Stimulated activated memory B cell treated with anti-CD40 and anti-IgM and Interleukin-4, amounts not matched to agents 10 μg/mL and 1 μg/mL and 100 μg/mL, for 72 hours (primary cell): ENCODE measurements at regions not wholly inside any gene's neighbourhood (a gene's known extent, or its start where the extent isn't known, plus 50 kb on each side); places are given as distances from the start of the nearest gene placed in this dataset.

Experiments used
- ATAC-seq: fragments of 150-1000 bp; cut with Tn5 transposase; 2 replicates; pipeline ENCODE4 v1.10.0; 2021
- H3K27ac Mint-ChIP-seq: one replicate; pipeline ENCODE4 v1.8.0; 2022; ENCODE audit warnings: mild to moderate bottlenecking, mixed read lengths
- H3K27me3 Mint-ChIP-seq: one replicate; pipeline ENCODE4 v1.8.0; 2022; ENCODE audit warnings: mixed read lengths
- H3K36me3 Mint-ChIP-seq: one replicate; pipeline ENCODE4 v1.8.0; 2022; ENCODE audit warnings: mixed read lengths
- H3K4me1 Mint-ChIP-seq: one replicate; pipeline ENCODE4 v1.8.0; 2022; ENCODE audit warnings: mixed read lengths
- H3K4me3 Mint-ChIP-seq: one replicate; pipeline ENCODE4 v1.8.0; 2022; ENCODE audit warnings: mild to moderate bottlenecking, moderate library complexity, mixed read lengths
- H3K9me3 Mint-ChIP-seq: one replicate; pipeline ENCODE4 v1.8.0; 2022; ENCODE audit warnings: mixed read lengths

DNA sequence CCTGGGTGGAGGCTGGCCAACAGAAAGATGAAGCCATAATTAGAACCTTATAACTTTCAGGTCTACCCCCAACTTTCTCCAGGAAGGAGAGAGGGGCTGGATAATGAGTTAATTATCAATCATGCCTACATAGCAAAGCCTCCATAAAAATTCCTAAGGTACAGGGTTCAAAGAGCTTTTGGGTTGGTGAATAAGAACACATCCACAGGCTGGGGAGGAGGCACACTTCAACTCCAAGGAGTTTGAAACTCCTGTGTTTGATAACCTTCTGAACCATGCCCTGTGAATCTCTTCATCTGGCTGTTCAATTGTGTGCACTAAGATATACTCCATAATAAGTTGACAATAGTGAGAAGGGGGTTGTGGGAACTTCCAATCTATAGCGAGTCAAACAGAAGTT, 552.3 kb downstream of the TDRD15 start:
- no peak overlapping the region for H3K4me3 Mint-ChIP-seq
- no peak for ATAC-seq
- H3K27ac Mint-ChIP-seq: no peak overlapping the region
- peaks cover 3% of the 10 kb centered on the region for H3K9me3 Mint-ChIP-seq
- no peaks in the 10 kb centered on the region for H3K27me3 Mint-ChIP-seq
- H3K4me1 Mint-ChIP-seq: no peaks in the 10 kb centered on the region
- H3K36me3 Mint-ChIP-seq: no peaks in the 10 kb centered on the region

DNA sequence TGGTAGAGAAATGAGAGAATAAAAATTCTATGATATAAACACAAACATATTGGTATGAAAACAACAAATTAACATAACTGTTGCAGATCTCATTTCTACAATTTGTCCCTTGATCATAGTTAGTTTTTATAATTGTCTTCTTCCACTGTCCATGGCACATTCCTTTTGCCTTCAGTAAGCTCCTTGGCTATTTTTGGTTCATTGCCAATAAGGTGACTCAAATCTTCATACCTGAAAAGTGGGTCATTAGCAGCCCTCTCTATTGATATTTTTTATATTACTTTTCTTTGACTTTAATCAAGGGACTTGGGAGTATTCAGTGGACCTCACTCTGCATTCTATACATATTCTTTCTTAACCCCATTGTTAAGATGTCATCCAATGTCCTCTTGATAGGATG, 552.9 kb downstream of the TDRD15 start:
- no peak overlapping the region for H3K4me3 Mint-ChIP-seq
- H3K4me1 Mint-ChIP-seq: no peaks in the 10 kb centered on the region
- ATAC-seq: no peak
- H3K27ac Mint-ChIP-seq: no peak overlapping the region
- H3K36me3 Mint-ChIP-seq: no peaks in the 10 kb centered on the region
- H3K9me3 Mint-ChIP-seq: peaks cover 3% of the 10 kb centered on the region
- no peaks in the 10 kb centered on the region for H3K27me3 Mint-ChIP-seq

- Mint-ChIP-seq H3K9me3 (peaks cover 7% of the 10 kb centered on the region), H3K27me3 (no peaks in the 10 kb centered on the region), H3K27ac (no peak overlapping the region)
These were observed 560.1 kb downstream of the TDRD15 start for GRCh38 chr2:21683838-21684237.

GRCh38 chr2:21687589-21687988, 563.8 kb downstream of the TDRD15 start:
- no peaks in the 10 kb centered on the region for H3K36me3 Mint-ChIP-seq
- H3K27ac Mint-ChIP-seq: no peak overlapping the region
- peaks cover 2% of the 10 kb centered on the region for H3K9me3 Mint-ChIP-seq
- H3K4me1 Mint-ChIP-seq: no peaks in the 10 kb centered on the region
- no peaks in the 10 kb centered on the region for H3K27me3 Mint-ChIP-seq
- no peak for ATAC-seq
- H3K4me3 Mint-ChIP-seq: no peak overlapping the region

More at GRCh38 chr2:21683838-21684237, 560.1 kb downstream of the TDRD15 start:
- Mint-ChIP-seq H3K36me3 (no peaks in the 10 kb centered on the region), H3K4me3 (no peak overlapping the region), H3K4me1 (no peaks in the 10 kb centered on the region)
- ATAC-seq: no peak

DNA sequence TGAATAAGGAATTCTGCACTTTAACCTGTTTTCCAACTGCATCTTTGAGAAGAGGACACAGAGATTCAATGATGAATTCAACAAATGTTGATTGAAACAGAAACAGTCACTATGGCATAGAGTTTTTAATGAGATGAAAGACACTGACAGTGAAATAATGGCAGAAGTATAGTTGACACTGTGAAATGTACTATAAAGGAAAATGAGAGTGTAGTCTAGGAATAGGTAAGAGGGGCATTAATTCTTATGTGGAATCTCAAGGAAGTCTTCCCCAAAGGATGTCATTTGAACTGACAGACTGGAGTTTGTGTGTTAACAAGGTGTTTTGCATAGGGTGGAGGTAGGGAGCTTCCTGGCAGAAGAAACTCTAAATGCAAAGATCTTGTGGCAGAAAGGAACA, 566.2 kb downstream of the TDRD15 start:
- Mint-ChIP-seq H3K27me3 (no peaks in the 10 kb centered on the region), H3K4me1 (no peaks in the 10 kb centered on the region), H3K9me3 (no peaks in the 10 kb centered on the region), H3K36me3 (no peaks in the 10 kb centered on the region), H3K4me3 (no peak overlapping the region), H3K27ac (no peak overlapping the region)
- ATAC-seq: no peak

- H3K4me1 Mint-ChIP-seq: no peaks in the 10 kb centered on the region
- no peaks in the 10 kb centered on the region for H3K9me3 Mint-ChIP-seq
- H3K4me3 Mint-ChIP-seq: no peak overlapping the region
- no peak overlapping the region for H3K27ac Mint-ChIP-seq
- H3K36me3 Mint-ChIP-seq: no peaks in the 10 kb centered on the region
- no peak for ATAC-seq
- no peaks in the 10 kb centered on the region for H3K27me3 Mint-ChIP-seq
These were observed 569.3 kb downstream of the TDRD15 start for GRCh38 chr2:21693081-21693480.

- no peak for ATAC-seq
- Mint-ChIP-seq H3K27me3 (no peaks in the 10 kb centered on the region), H3K36me3 (no peaks in the 10 kb centered on the region), H3K4me1 (no peaks in the 10 kb centered on the region), H3K27ac (no peak overlapping the region), H3K4me3 (no peak overlapping the region), H3K9me3 (no peaks in the 10 kb centered on the region)
These were observed 570.5 kb downstream of the TDRD15 start for GRCh38 chr2:21694079-21694878.

GRCh38 chr2:21696900-21697299, 573.1 kb downstream of the TDRD15 start:
- Mint-ChIP-seq H3K36me3 (no peaks in the 10 kb centered on the region), H3K27me3 (no peaks in the 10 kb centered on the region), H3K9me3 (no peaks in the 10 kb centered on the region), H3K4me3 (no peak overlapping the region), H3K4me1 (no peaks in the 10 kb centered on the region), H3K27ac (no peak overlapping the region)
- ATAC-seq: no peak

DNA sequence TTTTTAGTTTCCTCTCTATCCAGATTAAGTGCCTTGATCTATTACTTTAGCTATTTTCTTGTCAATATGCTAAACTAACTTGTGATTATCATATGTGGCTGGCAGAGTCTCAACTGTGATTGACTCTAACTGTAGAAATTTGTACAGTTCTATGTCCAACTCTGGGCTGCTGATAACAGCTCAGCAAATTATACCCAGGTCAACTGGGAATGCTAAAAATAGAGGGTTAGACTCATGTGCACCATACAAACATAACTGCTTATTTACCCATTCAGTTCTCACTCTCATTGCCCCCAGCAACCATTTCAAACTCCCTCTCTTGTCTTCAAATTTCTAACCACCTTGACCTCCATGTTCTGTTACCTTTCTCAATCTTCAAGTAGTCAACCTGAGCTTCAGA, 576.9 kb downstream of the TDRD15 start:
- ATAC-seq: no peak
- no peak overlapping the region for H3K27ac Mint-ChIP-seq
- H3K27me3 Mint-ChIP-seq: no peaks in the 10 kb centered on the region
- H3K9me3 Mint-ChIP-seq: no peaks in the 10 kb centered on the region
- no peaks in the 10 kb centered on the region for H3K36me3 Mint-ChIP-seq
- H3K4me3 Mint-ChIP-seq: no peak overlapping the region
- no peaks in the 10 kb centered on the region for H3K4me1 Mint-ChIP-seq

- no peaks in the 10 kb centered on the region for H3K27me3 Mint-ChIP-seq
- H3K4me1 Mint-ChIP-seq: no peaks in the 10 kb centered on the region
- H3K9me3 Mint-ChIP-seq: peaks cover 12% of the 10 kb centered on the region
- no peak overlapping the region for H3K4me3 Mint-ChIP-seq
- no peak overlapping the region for H3K27ac Mint-ChIP-seq
- no peaks in the 10 kb centered on the region for H3K36me3 Mint-ChIP-seq
- no peak for ATAC-seq
These were observed 586.3 kb downstream of the TDRD15 start for GRCh38 chr2:21710031-21710430.

DNA sequence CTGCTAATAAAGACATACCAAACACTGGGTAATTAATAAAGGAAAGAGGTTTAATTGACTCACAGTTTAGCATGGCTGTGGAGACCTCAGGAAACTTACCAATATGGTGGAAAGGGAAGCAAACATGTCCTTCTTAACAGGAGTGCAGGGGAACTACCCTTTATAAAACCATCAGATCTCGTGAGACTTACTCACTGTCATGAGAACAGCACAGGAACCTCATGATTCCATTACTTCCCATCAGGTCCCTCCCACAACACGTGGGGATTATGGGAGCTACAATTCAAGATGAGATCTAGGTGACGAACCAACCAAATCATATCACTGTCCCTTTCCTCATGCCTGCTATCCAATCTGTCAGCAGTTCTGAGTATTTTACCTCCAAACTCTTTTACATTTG, 586.7 kb downstream of the TDRD15 start:
- Mint-ChIP-seq H3K27ac (no peak overlapping the region), H3K4me3 (no peak overlapping the region)
- ATAC-seq: no peak

DNA sequence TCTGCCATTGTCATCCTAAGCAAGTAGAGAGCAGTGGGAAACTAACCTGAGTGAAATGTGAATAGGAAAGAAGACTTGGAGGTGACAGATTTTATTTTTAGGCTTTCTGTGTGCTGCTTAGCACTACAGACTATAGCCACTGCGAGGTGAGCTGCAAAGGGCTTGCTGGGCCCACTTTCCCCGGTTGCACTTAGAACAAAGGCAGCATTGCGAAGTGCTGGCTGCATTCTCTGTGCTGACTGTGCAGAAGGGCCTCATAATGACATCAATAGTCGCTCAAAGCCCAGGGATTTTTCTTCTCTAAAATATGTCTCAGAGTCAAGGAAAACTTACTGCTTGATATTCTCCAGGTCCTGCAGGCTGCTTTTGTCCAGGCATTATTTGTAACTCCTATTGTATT, 592.1 kb downstream of the TDRD15 start:
- no peak overlapping the region for H3K27ac Mint-ChIP-seq
- H3K27me3 Mint-ChIP-seq: no peaks in the 10 kb centered on the region
- H3K4me3 Mint-ChIP-seq: no peak overlapping the region
- H3K9me3 Mint-ChIP-seq: peaks cover 13% of the 10 kb centered on the region
- H3K36me3 Mint-ChIP-seq: no peaks in the 10 kb centered on the region
- no peak for ATAC-seq
- H3K4me1 Mint-ChIP-seq: no peaks in the 10 kb centered on the region

More for the DNA sequence above, 586.7 kb downstream of the TDRD15 start:
- no peaks in the 10 kb centered on the region for H3K4me1 Mint-ChIP-seq
- H3K36me3 Mint-ChIP-seq: no peaks in the 10 kb centered on the region
- H3K27me3 Mint-ChIP-seq: no peaks in the 10 kb centered on the region
- H3K9me3 Mint-ChIP-seq: peaks cover 12% of the 10 kb centered on the region

DNA sequence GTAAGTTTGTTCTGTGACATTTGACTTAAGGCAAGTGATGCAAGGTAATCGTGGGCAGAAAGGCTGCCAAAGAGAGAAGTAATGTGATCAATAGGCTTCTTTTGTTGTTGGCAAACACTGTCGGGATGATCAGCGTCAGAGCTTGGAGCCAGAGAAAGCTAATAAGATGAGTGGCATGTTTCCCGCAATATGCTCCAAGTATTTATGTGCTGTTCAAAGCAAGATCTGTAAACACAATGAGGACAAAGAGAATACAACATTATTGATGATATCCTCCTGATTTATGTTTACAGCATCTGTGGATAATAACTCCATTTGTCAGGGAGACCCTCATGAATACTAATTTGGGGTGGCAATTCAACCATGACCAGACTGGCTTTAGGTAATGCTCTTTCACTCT, 603.3 kb downstream of the TDRD15 start:
- Mint-ChIP-seq H3K9me3 (peaks cover 2% of the 10 kb centered on the region), H3K4me1 (no peaks in the 10 kb centered on the region), H3K4me3 (no peak overlapping the region), H3K27ac (no peak overlapping the region), H3K36me3 (no peaks in the 10 kb centered on the region), H3K27me3 (no peaks in the 10 kb centered on the region)
- no peak for ATAC-seq

GRCh38 chr2:21728133-21728532, 604.4 kb downstream of the TDRD15 start:
- no peak for ATAC-seq
- H3K4me1 Mint-ChIP-seq: no peaks in the 10 kb centered on the region
- H3K36me3 Mint-ChIP-seq: no peaks in the 10 kb centered on the region
- peaks cover 2% of the 10 kb centered on the region for H3K9me3 Mint-ChIP-seq
- H3K4me3 Mint-ChIP-seq: no peak overlapping the region
- H3K27ac Mint-ChIP-seq: no peak overlapping the region
- no peaks in the 10 kb centered on the region for H3K27me3 Mint-ChIP-seq

DNA sequence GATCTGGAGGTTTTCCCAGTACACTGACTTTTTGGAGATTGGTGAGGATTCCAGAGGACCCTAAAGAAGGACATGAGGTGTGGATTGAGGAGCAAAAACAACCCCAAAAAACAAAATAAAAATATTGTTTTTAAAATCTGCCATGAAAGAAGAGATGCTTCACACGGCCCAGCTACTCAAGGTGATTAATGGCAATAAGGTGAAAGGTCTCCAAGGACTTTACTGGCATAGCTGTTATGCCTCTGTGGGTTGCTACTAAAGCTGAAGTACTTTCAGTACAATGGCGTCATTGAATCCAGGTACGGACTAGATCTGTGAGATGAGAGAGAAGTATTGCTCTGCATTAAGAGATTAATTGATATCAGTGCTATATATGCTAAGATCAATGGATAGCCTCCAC, 606.4 kb downstream of the TDRD15 start:
- Mint-ChIP-seq H3K4me3 (no peak overlapping the region), H3K4me1 (no peaks in the 10 kb centered on the region), H3K27me3 (no peaks in the 10 kb centered on the region), H3K27ac (no peak overlapping the region), H3K9me3 (peaks cover 2% of the 10 kb centered on the region), H3K36me3 (no peaks in the 10 kb centered on the region)
- ATAC-seq: no peak

DNA sequence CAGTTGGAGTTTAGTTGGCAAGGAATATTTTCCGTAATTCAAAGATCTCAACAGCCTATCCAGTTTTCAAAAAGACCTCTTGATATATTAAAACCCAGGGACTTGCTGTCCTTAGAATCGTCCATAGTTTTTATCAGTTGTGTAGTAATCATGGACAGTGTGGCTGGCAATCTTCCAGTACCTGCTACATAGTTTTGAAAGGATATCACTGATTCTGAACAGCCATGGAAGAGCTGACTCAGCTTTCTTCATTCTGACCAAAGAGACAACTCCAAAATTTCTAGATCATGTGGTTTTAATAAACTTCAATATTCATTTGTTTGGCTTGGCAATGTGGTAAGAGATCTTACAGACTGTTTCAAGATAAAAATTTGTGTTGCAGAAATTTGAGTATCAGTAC, 616.7 kb downstream of the TDRD15 start:
- H3K9me3 Mint-ChIP-seq: no peaks in the 10 kb centered on the region
- no peak for ATAC-seq
- H3K27ac Mint-ChIP-seq: no peak overlapping the region
- H3K4me1 Mint-ChIP-seq: no peaks in the 10 kb centered on the region
- no peak overlapping the region for H3K4me3 Mint-ChIP-seq
- no peaks in the 10 kb centered on the region for H3K36me3 Mint-ChIP-seq
- H3K27me3 Mint-ChIP-seq: no peaks in the 10 kb centered on the region
